ENCODE measurements at regions not wholly inside any gene's neighbourhood (a gene's known extent, or its start where the extent isn't known, plus 50 kb on each side); places are given as distances from the start of the nearest gene placed in this dataset.

GRCh38 chr4:13097971-13098370 is 386.2 kb downstream of the RAB28 start:
- TF ChIP-seq CTCF (IDR thresholded peaks at IDR 0.05) (no peak), ELF4 (CRISPR knock-in tag; IDR thresholded peaks at IDR 0.05; ENCODE audit: low read depth) (no peak), NFYB (CRISPR knock-in tag; conservative IDR thresholded peaks at IDR 0.05; ENCODE audit: low read depth) (no peak), SP1 (CRISPR knock-in tag; conservative IDR thresholded peaks at IDR 0.05) (no peak), NR3C1 (CRISPR knock-in tag; conservative IDR thresholded peaks at IDR 0.05; ENCODE audit: low read depth) (no peak), TCF7 (CRISPR knock-in tag; IDR thresholded peaks at IDR 0.05; ENCODE audit: low read depth) (no peak), ZNF396 (CRISPR knock-in tag; IDR thresholded peaks at IDR 0.05; ENCODE audit: borderline replicate concordance) (no peak), TEAD1 (CRISPR knock-in tag; IDR thresholded peaks at IDR 0.05) (no peak), JUN (CRISPR knock-in tag; IDR thresholded peaks at IDR 0.05) (no peak), TEAD4 (CRISPR knock-in tag; IDR thresholded peaks at IDR 0.05) (no peak)
- TF ChIP-seq, protein P1, sequence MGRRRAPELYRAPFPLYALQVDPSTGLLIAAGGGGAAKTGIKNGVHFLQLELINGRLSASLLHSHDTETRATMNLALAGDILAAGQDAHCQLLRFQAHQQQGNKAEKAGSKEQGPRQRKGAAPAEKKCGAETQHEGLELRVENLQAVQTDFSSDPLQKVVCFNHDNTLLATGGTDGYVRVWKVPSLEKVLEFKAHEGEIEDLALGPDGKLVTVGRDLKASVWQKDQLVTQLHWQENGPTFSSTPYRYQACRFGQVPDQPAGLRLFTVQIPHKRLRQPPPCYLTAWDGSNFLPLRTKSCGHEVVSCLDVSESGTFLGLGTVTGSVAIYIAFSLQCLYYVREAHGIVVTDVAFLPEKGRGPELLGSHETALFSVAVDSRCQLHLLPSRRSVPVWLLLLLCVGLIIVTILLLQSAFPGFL (CRISPR knock-in tag; IDR thresholded peaks at IDR 0.05; ENCODE audit: borderline replicate concordance), result no peak
- TF ChIP-seq, protein P2, sequence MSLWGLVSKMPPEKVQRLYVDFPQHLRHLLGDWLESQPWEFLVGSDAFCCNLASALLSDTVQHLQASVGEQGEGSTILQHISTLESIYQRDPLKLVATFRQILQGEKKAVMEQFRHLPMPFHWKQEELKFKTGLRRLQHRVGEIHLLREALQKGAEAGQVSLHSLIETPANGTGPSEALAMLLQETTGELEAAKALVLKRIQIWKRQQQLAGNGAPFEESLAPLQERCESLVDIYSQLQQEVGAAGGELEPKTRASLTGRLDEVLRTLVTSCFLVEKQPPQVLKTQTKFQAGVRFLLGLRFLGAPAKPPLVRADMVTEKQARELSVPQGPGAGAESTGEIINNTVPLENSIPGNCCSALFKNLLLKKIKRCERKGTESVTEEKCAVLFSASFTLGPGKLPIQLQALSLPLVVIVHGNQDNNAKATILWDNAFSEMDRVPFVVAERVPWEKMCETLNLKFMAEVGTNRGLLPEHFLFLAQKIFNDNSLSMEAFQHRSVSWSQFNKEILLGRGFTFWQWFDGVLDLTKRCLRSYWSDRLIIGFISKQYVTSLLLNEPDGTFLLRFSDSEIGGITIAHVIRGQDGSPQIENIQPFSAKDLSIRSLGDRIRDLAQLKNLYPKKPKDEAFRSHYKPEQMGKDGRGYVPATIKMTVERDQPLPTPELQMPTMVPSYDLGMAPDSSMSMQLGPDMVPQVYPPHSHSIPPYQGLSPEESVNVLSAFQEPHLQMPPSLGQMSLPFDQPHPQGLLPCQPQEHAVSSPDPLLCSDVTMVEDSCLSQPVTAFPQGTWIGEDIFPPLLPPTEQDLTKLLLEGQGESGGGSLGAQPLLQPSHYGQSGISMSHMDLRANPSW (CRISPR knock-in tag; conservative IDR thresholded peaks at IDR 0.05; ENCODE audit: low read depth), result no peak
